H4 (cell line): ENCODE measurements at regions not wholly inside any gene's neighbourhood (a gene's known extent, or its start where the extent isn't known, plus 50 kb on each side); places are given as distances from the start of the nearest gene placed in this dataset.
"Not testable (repeated sequence)": the region's sequence is repeated elsewhere in the genome, so short reads cannot be mapped to it uniquely, and the experiment has no call there.

Experiments used
- DNase-seq: peaks from one replicate; pipeline ENCODE4 v3.0.0-alpha.2; 2015; ENCODE audit warnings: low spot score

GRCh38 chr11:29627541-29627940 is 389.3 kb downstream of the KCNA4 start:
- DNase-seq = no peak

GRCh38 chr11:29623144-29623722 is 393.6 kb downstream of the KCNA4 start:
- no peak for DNase-seq

- peak; percentile 39 for DNase-seq
These were observed 400.2 kb downstream of the KCNA4 start for GRCh38 chr11:29616611-29617010.

GRCh38 chr11:29612423-29612822 is 404.4 kb downstream of the KCNA4 start:
- no peak for DNase-seq

GRCh38 chr11:29606330-29607031 is 410.3 kb downstream of the KCNA4 start:
- DNase-seq = no peak

- DNase-seq = not testable (repeated sequence)
These were observed 416.7 kb downstream of the KCNA4 start for GRCh38 chr11:29600151-29600575.

GRCh38 chr11:29584342-29584741 is 432.5 kb downstream of the KCNA4 start:
- DNase-seq = no peak

GRCh38 chr11:29578806-29579205 is 438.0 kb downstream of the KCNA4 start:
- no peak for DNase-seq

GRCh38 chr11:29564486-29564885 is 452.3 kb downstream of the KCNA4 start:
- DNase-seq = no peak

GRCh38 chr11:29562183-29562582 is 454.6 kb downstream of the KCNA4 start:
- DNase-seq = no peak

- DNase-seq = no peak
These were observed 462.8 kb downstream of the KCNA4 start for GRCh38 chr11:29553990-29554389.

GRCh38 chr11:29538339-29539036 is 478.3 kb downstream of the KCNA4 start:
- no peak for DNase-seq

GRCh38 chr11:29534836-29535235 is 482.0 kb downstream of the KCNA4 start:
- DNase-seq = no peak

- DNase-seq = no peak
These were observed 485.9 kb downstream of the KCNA4 start for GRCh38 chr11:29530961-29531360.

- peak; percentile 81 for DNase-seq
These were observed 489.4 kb downstream of the KCNA4 start for GRCh38 chr11:29527391-29527936.

GRCh38 chr11:29518389-29519174 is 498.2 kb downstream of the KCNA4 start:
- no peak for DNase-seq

GRCh38 chr11:29511394-29511793 is 505.4 kb downstream of the KCNA4 start:
- no peak for DNase-seq

GRCh38 chr11:29507376-29507775 is 509.5 kb downstream of the KCNA4 start:
- DNase-seq = no peak

- DNase-seq = no peak
These were observed 521.2 kb downstream of the KCNA4 start for GRCh38 chr11:29495676-29496075.

- no peak for DNase-seq
These were observed 525.9 kb downstream of the KCNA4 start for GRCh38 chr11:29490938-29491337.

GRCh38 chr11:29486301-29486700 is 530.5 kb downstream of the KCNA4 start:
- DNase-seq = no peak

- DNase-seq = no peak
These were observed 531.2 kb downstream of the KCNA4 start for GRCh38 chr11:29485641-29486040.
